ENCODE measurements at regions not wholly inside any gene's neighbourhood (a gene's known extent, or its start where the extent isn't known, plus 50 kb on each side); places are given as distances from the start of the nearest gene placed in this dataset.

DNA sequence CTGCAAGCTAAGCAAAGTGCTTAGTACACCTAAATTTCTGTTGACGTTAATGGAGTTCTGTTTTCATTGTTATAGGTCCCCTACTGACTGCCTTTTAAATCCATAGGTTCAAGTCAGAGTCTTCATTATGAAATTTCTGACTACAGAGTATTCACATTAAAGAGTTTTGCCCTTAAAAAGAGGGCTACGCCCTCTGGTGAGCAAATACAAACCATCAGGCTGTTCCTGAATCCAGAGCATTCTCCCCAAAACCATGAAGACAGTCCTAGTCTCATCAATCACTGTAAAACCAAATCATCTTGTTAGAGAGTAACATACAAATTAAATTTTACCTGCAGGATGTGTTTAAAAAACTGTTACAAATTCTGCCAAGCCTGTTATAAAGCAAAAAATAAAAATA is 1091.7 kb downstream of the TDRD15 start:
- CTCF ChIA-PET (ENCODE audit: low intra/inter-chr PET ratio, low total read pairs), result interaction anchor here (1.4 kb wide), 1 partner anchor 461 kb away, joined by 5 read pairs; no protein-coding TSS in a partner anchor
- Histone ChIP-seq H3K4me1 (ENCODE audit: insufficient read depth, low read length) (no peaks in the 10 kb centered on the region), H3K79me2 (ENCODE audit: insufficient read depth, low read length) (no peaks in the 10 kb centered on the region), H3K36me3 (replicated peaks in 1 of 2; ENCODE audit: control insufficient read depth in 1 of 2, insufficient read depth in 2 of 2, low read length in 2 of 2) (no peaks in the 10 kb centered on the region), H3K4me2 (ENCODE audit: low read depth, low read length) (no peak overlapping the region), H4K20me1 (ENCODE audit: insufficient read depth, low read length) (no peaks in the 10 kb centered on the region), H3K27ac (ENCODE audit: extremely low read length, insufficient read depth, low read length) (no peak overlapping the region), H3K9ac (ENCODE audit: insufficient read depth, low read depth, low read length) (no peak overlapping the region), H3K9me3 (ENCODE audit: low read length) (peaks cover 44% of the 10 kb centered on the region), H3K4me3 (replicated peaks in 1 of 3; ENCODE audit: insufficient read depth in 1 of 3, low read depth in 2 of 3, low read length in 3 of 3) (no peak overlapping the region), H2AFZ (ENCODE audit: low read length) (no peak overlapping the region), H3K27me3 (ENCODE audit: control insufficient read depth in 1 of 2, insufficient read depth in 2 of 2, low read length in 2 of 2) (no peaks in the 10 kb centered on the region)
- 2% methylated on average over 2 of the region's 2 CpGs for WGBS (ENCODE audit: low lambda C conversion rate)
- no TSS peak for BruUV-seq (replicated peaks)
- ATAC-seq, result no peak
- TF ChIP-seq STAG1 (CRISPR knock-in tag; IDR thresholded peaks at IDR 0.05) (peak; percentile 41), SMC3 (IDR thresholded peaks at IDR 0.05; ENCODE audit: low read length) (peak; percentile 24; the same call in 1 of the 2 replicates), ZNF232 (CRISPR knock-in tag; IDR thresholded peaks at IDR 0.05; ENCODE audit: borderline replicate concordance) (no peak)
- no peak for FAIRE-seq
- in situ Hi-C loops (cut with HindIII; ENCODE audit: extremely low pct_ligation_motif_present, low pct_unique_long_range_greater_than_20kb) (no loop called here), intact Hi-C loops (cut with micrococcal nuclease; ENCODE audit: unreplicated experiment) (no loop called here)
- DNase-seq (ENCODE audit: low spot score), result no peak
- POLR2A ChIA-PET, result no interaction called here

DNA sequence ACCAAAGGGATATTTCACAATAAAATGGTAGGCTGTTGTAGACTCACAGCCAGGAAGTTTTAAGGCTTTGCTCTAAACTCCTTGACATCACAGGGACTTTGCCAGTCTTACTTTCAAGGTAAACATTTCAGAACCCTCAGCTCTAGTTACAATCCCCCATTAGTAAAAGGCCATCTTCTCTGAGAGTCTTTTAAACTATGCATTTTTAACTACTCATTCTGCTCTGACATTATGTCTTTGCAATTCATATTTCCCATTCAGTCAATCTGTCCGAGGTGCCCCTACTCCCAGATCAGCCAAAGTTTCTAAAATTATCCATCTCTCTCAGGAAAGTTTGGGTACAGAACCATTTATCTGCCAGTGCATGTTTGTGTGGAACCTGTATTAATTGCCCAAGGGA is 1094.1 kb downstream of the TDRD15 start:
- H3K36me3 ChIP-seq (replicated peaks in 1 of 2; ENCODE audit: control insufficient read depth in 1 of 2, insufficient read depth in 2 of 2, low read length in 2 of 2), result no peaks in the 10 kb centered on the region
- FAIRE-seq (no peak), DNase-seq (ENCODE audit: low spot score) (no peak), ATAC-seq (no peak)
- no peaks in the 10 kb centered on the region for H3K4me1 ChIP-seq (ENCODE audit: insufficient read depth, low read length)
- H4K20me1 ChIP-seq (ENCODE audit: insufficient read depth, low read length), result no peaks in the 10 kb centered on the region
- no peak overlapping the region for H3K9ac ChIP-seq (ENCODE audit: insufficient read depth, low read depth, low read length)
- no peak overlapping the region for H3K27ac ChIP-seq (ENCODE audit: extremely low read length, insufficient read depth, low read length)
- H2AFZ ChIP-seq (ENCODE audit: low read length), result no peak overlapping the region
- no peaks in the 10 kb centered on the region for H3K27me3 ChIP-seq (ENCODE audit: control insufficient read depth in 1 of 2, insufficient read depth in 2 of 2, low read length in 2 of 2)
- H3K4me2 ChIP-seq (ENCODE audit: low read depth, low read length), result no peak overlapping the region
- in situ Hi-C loops (cut with HindIII; ENCODE audit: extremely low pct_ligation_motif_present, low pct_unique_long_range_greater_than_20kb) (no loop called here), intact Hi-C loops (cut with micrococcal nuclease; ENCODE audit: unreplicated experiment) (no loop called here)
- CTCF ChIA-PET (ENCODE audit: low intra/inter-chr PET ratio, low total read pairs), result no interaction called here
- BruUV-seq (replicated peaks), result no TSS peak
- POLR2A ChIA-PET, result no interaction called here
- H3K9me3 ChIP-seq (ENCODE audit: low read length), result peaks cover 59% of the 10 kb centered on the region
- H3K79me2 ChIP-seq (ENCODE audit: insufficient read depth, low read length), result no peaks in the 10 kb centered on the region
- 0% methylated on average over 1 of the region's 1 CpG for WGBS (ENCODE audit: low lambda C conversion rate)
- TF ChIP-seq ZNF607 (CRISPR knock-in tag; IDR thresholded peaks at IDR 0.05; ENCODE audit: borderline replicate concordance), result no peak
- TF ChIP-seq ZBTB38 (CRISPR knock-in tag; IDR thresholded peaks at IDR 0.05), result no peak
- H3K4me3 ChIP-seq (replicated peaks in 1 of 3; ENCODE audit: insufficient read depth in 1 of 3, low read depth in 2 of 3, low read length in 3 of 3), result no peak overlapping the region

All from HepG2 (cell line).